Activated CD4-positive, alpha-beta T cell treated with anti-CD3 and anti-CD28 coated beads for 36 hours (primary cell): ENCODE measurements at regions not wholly inside any gene's neighbourhood (a gene's known extent, or its start where the extent isn't known, plus 50 kb on each side); places are given as distances from the start of the nearest gene placed in this dataset.
"Not testable (repeated sequence)": the region's sequence is repeated elsewhere in the genome, so short reads cannot be mapped to it uniquely, and the experiment has no call there.

Source experiments
- ATAC-seq: fragments of 200-7000 bp; cut with Tn5 transposase; one replicate; pipeline ENCODE4 v1.10.0; 2021; ENCODE audit warnings: mild to moderate bottlenecking, moderate library complexity
- CTCF ChIA-PET: fragments of 350-600 bp; sonication (Branson Sonifier 250); formaldehyde crosslinking; loops from one replicate; lab custom pipeline; 2021; ENCODE audit warnings: antibody characterized with exemption; lab: Charles Lee
- POLR2A ChIA-PET: fragments of 350-600 bp; sonication (Branson Sonifier 250); formaldehyde crosslinking; loops from one replicate; lab custom pipeline; 2021; ENCODE audit warnings: antibody characterized with exemption, inconsistent platforms; lab: Charles Lee
- DNase-seq: peaks from one replicate; pipeline ENCODE4 v3.0.0-alpha.2; 2020
- H3K27ac Mint-ChIP-seq: one replicate; pipeline ENCODE4 v1.8.0; 2021; ENCODE audit warnings: mixed read lengths
- H3K27me3 Mint-ChIP-seq: one replicate; pipeline ENCODE4 v1.8.0; 2021; ENCODE audit warnings: mixed read lengths
- H3K36me3 Mint-ChIP-seq: one replicate; pipeline ENCODE4 v1.8.0; 2021; ENCODE audit warnings: low read depth, mixed read lengths
- H3K4me1 Mint-ChIP-seq: one replicate; pipeline ENCODE4 v1.8.0; 2021; ENCODE audit warnings: mixed read lengths
- H3K4me3 Mint-ChIP-seq: one replicate; pipeline ENCODE4 v1.8.0; 2021; ENCODE audit warnings: mild to moderate bottlenecking, moderate library complexity, mixed read lengths
- H3K9me3 Mint-ChIP-seq: one replicate; pipeline ENCODE4 v1.8.0; 2021; ENCODE audit warnings: low read depth, mixed read lengths
- intact Hi-C, 2 experiments: fragments of 100-400 bp; cut with DNase I in 1 of 2; cut with micrococcal nuclease in 1 of 2; formaldehyde crosslinking; loops; one replicate each; pipeline versions ENCODE4 v1.14.2 to v1.15.1; 2022 to 2024; cut with DNase I, micrococcal nuclease

DNA sequence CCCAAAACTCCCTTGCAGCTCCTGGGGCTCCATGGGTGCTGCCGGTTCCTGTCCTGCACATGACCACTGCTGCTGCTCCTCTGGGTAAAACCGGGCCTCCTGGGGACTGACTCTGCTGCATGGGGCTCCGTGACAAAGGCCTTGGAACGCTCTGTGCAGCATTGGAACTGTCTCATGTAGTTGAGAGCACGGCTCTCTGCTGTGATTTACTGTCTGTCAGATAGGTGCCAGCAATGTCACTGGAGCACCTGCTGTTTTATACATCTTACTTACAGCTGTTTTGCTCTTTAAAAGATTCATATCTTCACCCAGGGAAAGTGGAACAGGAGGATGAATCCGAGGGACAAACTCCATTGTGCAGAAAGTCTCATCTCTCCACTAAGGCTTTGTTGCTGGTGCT is 138.1 kb downstream of the YIPF5 start:
- H3K4me3 Mint-ChIP-seq: no peak overlapping the region
- intact Hi-C loops: no loop called here
- no peaks in the 10 kb centered on the region for H3K9me3 Mint-ChIP-seq
- H3K36me3 Mint-ChIP-seq: no peaks in the 10 kb centered on the region
- POLR2A ChIA-PET: no interaction called here
- no peaks in the 10 kb centered on the region for H3K4me1 Mint-ChIP-seq
- ATAC-seq: no peak
- DNase-seq: no peak
- no peak overlapping the region for H3K27ac Mint-ChIP-seq
- peaks cover 15% of the 10 kb centered on the region for H3K27me3 Mint-ChIP-seq
- CTCF ChIA-PET: no interaction called here

DNA sequence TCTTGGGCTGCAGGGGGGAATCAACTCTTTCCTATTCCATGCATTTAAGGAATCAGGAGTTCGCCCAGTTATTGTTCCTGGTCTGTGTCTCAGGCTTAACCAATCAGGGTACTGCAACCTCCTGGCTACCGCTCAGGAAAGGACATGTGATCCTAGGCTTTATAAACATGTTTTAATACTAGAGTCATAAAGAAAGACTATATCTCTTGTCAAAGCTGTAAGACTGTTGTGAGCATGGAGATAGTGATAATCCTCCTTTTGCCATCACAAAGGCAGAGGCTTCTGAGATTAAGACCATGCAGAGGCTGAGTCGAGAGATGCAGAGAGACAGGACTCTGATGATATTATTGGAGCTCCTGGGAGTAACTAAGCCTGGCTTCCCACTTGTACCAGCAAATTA is 137.0 kb downstream of the YIPF5 start:
- ChIA-PET POLR2A (no interaction called here), CTCF (no interaction called here)
- Mint-ChIP-seq H3K27ac (no peak overlapping the region), H3K9me3 (no peaks in the 10 kb centered on the region), H3K4me3 (no peak overlapping the region), H3K4me1 (no peaks in the 10 kb centered on the region), H3K27me3 (peaks cover 15% of the 10 kb centered on the region), H3K36me3 (no peaks in the 10 kb centered on the region)
- no peak for DNase-seq
- no peak for ATAC-seq
- intact Hi-C loops: no loop called here

DNA sequence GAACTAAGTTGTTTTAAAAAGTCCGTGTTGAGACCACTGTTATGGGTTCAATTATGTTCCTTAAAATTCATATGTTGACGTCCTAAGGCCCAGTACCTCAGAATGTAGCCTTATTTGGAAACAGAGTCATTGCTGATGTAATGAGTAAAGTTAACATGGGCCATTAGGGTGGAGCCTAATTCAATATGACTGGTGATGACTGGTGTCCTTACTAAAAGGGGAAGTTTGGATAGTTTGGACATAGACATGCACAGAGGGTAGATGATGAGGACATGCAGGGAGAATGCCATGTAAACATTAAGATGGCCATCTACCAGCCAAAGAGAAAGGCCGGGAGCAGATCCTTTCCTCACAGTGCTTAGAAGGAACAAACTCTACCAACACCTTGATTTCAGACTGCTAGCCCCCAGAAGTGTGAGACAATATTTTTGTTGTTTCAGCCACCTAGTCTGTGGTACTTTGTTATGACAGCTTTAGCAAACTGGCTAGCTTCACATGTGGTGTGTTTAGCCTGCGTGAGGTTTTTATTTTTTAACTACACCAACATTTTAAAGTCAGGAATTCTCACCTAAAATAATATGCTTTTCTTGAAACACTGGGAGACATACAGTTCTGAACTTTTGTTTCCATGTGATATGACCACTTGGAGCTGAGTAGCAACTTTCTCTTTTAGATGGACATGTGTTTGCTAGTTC is 135.3 kb downstream of the YIPF5 start:
- intact Hi-C loops: no loop called here
- no peaks in the 10 kb centered on the region for H3K9me3 Mint-ChIP-seq
- ChIA-PET CTCF (no interaction called here), POLR2A (no interaction called here)
- H3K4me3 Mint-ChIP-seq: no peak overlapping the region
- H3K4me1 Mint-ChIP-seq: no peaks in the 10 kb centered on the region
- no peaks in the 10 kb centered on the region for H3K36me3 Mint-ChIP-seq
- peaks cover 15% of the 10 kb centered on the region for H3K27me3 Mint-ChIP-seq
- DNase-seq (no peak), ATAC-seq (no peak)
- H3K27ac Mint-ChIP-seq: no peak overlapping the region

DNA sequence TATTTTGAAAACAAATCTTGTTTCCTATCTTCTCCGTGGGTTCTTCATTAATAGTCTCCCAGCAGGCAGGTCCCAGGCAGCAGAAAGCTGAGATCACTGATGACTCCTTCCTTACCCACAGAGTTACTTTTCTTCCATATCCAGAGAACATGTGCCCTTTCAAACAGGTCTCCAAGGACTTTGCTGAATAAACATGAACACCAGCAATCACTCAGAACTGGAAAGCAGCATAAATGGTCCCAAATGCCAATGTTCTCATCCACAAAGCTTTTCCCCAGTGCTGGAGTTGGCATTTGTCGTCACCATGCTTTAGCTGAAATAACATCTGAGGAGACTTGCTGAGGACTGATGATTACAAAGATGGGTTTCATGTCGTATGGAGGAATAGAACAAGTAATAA is 134.0 kb downstream of the YIPF5 start:
- ChIA-PET CTCF (no interaction called here), POLR2A (no interaction called here)
- no peaks in the 10 kb centered on the region for H3K36me3 Mint-ChIP-seq
- H3K27ac Mint-ChIP-seq: no peak overlapping the region
- no peak for ATAC-seq
- H3K9me3 Mint-ChIP-seq: no peaks in the 10 kb centered on the region
- DNase-seq: no peak
- no peak overlapping the region for H3K4me3 Mint-ChIP-seq
- no peaks in the 10 kb centered on the region for H3K4me1 Mint-ChIP-seq
- intact Hi-C loops: no loop called here
- peaks cover 18% of the 10 kb centered on the region for H3K27me3 Mint-ChIP-seq

DNA sequence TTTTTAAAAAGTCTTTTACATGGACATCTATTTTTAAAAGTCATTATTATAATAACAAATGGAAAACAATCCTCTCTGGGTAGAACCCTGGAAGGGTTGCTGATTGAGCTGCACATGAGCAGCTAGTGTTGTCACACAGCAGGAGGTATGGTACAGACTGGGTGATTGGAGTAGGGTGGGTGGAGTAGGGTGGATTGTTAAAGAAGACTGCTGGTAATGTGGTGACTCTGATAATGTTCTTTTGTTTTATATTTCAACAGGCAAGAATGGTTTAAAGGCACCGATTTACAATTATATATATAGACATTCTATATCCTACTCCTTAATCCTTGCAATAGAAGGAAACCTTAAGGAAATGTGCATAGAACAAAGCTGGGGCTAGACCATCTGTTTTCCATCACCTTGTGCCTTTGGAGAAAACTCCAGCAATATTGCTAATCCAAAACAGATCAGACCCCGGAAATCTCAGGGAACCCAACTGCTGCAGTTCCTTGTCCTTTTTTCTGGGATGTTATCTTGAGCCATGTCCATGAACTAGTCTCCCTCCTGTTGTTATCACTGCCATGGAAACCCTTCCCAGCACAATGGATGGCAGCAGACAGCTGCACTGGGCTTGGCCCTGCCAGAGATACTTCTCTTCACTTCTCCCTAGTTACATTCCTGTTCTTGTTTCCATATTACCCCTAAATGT is 129.7 kb downstream of the YIPF5 start:
- Mint-ChIP-seq H3K36me3 (no peaks in the 10 kb centered on the region), H3K9me3 (no peaks in the 10 kb centered on the region), H3K4me3 (no peak overlapping the region), H3K4me1 (no peaks in the 10 kb centered on the region), H3K27me3 (peaks cover 11% of the 10 kb centered on the region), H3K27ac (no peak overlapping the region)
- DNase-seq (no peak), ATAC-seq (no peak)
- ChIA-PET CTCF (interaction anchor here (0.6 kb wide), 1 partner anchor 55 kb away, joined by 3 read pairs; no protein-coding TSS in a partner anchor), POLR2A (no interaction called here)
- intact Hi-C loops: no loop called here

DNA sequence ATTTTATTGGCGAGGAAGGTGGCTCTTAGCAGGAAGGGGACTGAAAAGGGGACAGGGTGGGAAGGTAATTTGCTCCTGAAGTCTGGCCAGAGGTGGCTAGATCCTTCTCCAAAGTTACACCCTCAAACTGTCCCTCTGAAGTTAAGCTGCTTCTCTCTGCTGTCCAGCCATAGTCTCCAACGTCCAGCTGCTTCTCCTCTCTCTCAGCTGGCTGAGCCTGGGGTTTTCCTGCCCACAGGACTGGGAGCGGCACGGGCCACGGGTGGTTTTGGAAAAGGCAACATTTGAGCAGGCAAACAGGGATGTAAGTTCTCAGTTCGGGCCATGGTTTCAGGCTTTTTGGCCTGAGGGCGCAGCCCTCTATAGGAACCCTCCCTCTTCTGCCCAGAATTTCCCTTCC is 128.3 kb downstream of the YIPF5 start:
- no peaks in the 10 kb centered on the region for H3K4me1 Mint-ChIP-seq
- ATAC-seq (no peak), DNase-seq (no peak)
- peaks cover 5% of the 10 kb centered on the region for H3K27me3 Mint-ChIP-seq
- intact Hi-C loops: no loop called here
- no peak overlapping the region for H3K4me3 Mint-ChIP-seq
- H3K36me3 Mint-ChIP-seq: no peaks in the 10 kb centered on the region
- no peak overlapping the region for H3K27ac Mint-ChIP-seq
- CTCF ChIA-PET: no interaction called here
- no peaks in the 10 kb centered on the region for H3K9me3 Mint-ChIP-seq
- POLR2A ChIA-PET: no interaction called here

DNA sequence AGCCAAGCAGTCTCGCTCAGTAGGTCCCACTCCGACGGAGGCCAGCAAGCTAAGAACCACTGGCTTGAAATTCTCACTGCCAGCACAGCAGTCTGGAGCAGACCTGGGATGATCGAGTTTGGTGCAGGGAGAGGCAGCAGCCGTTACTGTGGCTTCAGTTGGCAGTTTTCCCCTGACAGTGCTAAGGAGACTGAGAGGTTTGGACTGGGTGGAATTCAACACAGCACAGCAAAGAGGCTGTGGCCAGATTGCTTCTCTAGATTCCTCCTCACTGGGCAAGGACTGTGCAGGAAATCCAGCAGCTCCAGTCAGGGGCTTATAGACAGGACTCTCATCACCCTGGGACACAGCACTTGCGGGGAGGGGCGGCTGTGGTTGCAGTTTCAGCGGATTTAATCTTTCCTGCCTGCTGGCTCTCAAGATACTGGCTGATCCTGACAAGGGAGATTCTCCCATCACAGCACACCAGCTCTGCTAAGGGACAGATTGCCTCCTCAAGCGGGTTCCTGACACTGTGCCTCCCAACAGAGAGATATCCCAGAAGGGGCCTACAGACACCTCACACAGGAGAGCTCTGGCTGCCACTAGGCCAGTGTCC is 122.1 kb downstream of the YIPF5 start:
- CTCF ChIA-PET: interaction anchor here (0.6 kb wide), 1 partner anchor 266 kb away, joined by 3 read pairs; no protein-coding TSS in a partner anchor
- Mint-ChIP-seq H3K4me3 (no peak overlapping the region), H3K27me3 (peaks cover 7% of the 10 kb centered on the region), H3K9me3 (no peaks in the 10 kb centered on the region), H3K4me1 (no peaks in the 10 kb centered on the region), H3K36me3 (no peaks in the 10 kb centered on the region), H3K27ac (no peak overlapping the region)
- intact Hi-C loops: no loop called here
- DNase-seq (no peak), ATAC-seq (no peak)
- POLR2A ChIA-PET: no interaction called here

DNA sequence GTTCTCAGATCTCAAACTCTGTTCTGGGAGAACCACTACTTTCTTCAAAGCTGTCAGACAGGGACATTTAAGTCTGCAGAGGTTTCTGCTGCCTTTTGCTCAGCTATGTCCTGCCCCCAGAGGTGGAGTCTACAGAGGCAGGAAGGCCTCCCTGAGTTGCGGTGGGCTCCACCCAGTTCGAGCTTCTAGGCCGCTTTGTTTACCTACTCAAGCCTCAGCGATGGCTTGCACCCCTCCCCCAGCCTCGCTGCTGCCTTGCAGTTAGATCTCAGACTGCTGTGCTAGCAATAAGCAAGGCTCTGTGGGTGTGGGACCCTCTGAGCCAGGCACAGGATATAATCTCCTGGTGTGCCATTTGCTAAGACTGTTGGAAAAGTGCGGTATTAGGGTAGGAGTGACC is 115.1 kb downstream of the YIPF5 start:
- H3K36me3 Mint-ChIP-seq, CTCF ChIA-PET, POLR2A ChIA-PET, H3K27ac Mint-ChIP-seq, H3K4me1 Mint-ChIP-seq, intact Hi-C loops, DNase-seq, H3K9me3 Mint-ChIP-seq, H3K4me3 Mint-ChIP-seq, ATAC-seq: not testable (repeated sequence)
- H3K27me3 Mint-ChIP-seq: peaks cover 18% of the 10 kb centered on the region

DNA sequence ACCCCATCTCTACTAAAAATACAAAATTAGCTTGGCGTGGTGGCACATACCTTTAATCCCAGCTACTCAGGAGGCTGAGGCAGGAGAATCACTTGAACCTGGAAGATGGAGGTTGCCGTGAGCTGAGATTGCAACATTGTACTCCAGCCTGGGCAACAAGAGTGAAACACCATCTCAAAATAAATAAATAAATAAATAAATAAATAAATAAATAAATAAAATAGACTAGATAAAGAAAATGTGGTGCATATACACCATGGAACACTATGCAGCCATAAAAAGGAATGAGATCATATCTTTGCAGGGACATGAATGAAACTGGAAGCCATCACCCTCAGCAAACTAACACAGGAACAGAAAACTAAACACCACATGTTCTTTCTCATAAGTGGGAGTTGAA is 110.4 kb downstream of the YIPF5 start:
- H3K4me1 Mint-ChIP-seq, POLR2A ChIA-PET, H3K36me3 Mint-ChIP-seq, H3K9me3 Mint-ChIP-seq, H3K27ac Mint-ChIP-seq, DNase-seq, intact Hi-C loops, H3K4me3 Mint-ChIP-seq, ATAC-seq: not testable (repeated sequence)
- H3K27me3 Mint-ChIP-seq: peaks cover 11% of the 10 kb centered on the region
- CTCF ChIA-PET: interaction anchor here (0.6 kb wide), 1 partner anchor 8 kb away, joined by 3 read pairs; no protein-coding TSS in a partner anchor

DNA sequence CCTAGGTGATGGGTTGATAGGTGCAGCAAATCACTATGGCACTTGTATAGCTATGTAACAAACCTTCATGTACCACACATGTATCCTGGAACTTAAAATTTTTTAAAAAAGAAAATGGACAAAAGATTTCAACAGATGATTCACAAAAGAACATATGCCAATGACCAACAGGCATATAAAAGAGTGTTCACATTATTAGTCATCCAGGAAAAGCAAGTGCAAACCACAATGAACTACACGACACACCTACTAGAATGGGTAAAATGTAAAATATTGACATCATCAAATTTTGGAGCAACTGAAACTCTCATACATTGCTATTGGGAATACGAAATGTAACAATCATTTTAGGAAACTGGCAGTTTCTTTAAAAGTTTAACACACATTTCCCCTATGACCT is 109.9 kb downstream of the YIPF5 start:
- no peak overlapping the region for H3K27ac Mint-ChIP-seq
- CTCF ChIA-PET: no interaction called here
- POLR2A ChIA-PET: no interaction called here
- H3K4me3 Mint-ChIP-seq: no peak overlapping the region
- peaks cover 9% of the 10 kb centered on the region for H3K9me3 Mint-ChIP-seq
- peaks cover 11% of the 10 kb centered on the region for H3K27me3 Mint-ChIP-seq
- ATAC-seq: no peak
- no peak for DNase-seq
- intact Hi-C loops: no loop called here
- H3K4me1 Mint-ChIP-seq: no peaks in the 10 kb centered on the region
- H3K36me3 Mint-ChIP-seq: no peaks in the 10 kb centered on the region

DNA sequence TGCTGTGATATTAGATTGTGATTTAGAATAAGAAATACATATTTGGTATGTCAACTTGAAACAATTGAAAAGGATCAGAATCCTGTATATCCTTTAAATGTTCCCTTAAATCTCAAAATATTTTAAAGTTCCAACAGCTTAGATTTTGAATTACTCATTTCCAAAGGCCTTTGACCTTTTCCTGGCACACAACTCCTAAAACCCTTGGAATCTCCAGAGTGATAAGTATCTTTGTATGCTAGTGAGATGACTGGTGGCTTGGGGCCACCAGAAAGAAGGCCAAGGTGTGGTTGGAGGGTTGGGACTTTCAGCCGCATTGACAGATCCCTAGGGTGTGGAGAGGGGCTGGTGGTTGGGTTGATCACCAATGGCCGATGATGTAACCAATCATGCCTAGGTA is 104.7 kb downstream of the YIPF5 start:
- no peak overlapping the region for H3K27ac Mint-ChIP-seq
- ChIA-PET POLR2A (no interaction called here), CTCF (no interaction called here)
- no peak for DNase-seq
- intact Hi-C loops: no loop called here
- H3K4me1 Mint-ChIP-seq: no peaks in the 10 kb centered on the region
- ATAC-seq: no peak
- no peak overlapping the region for H3K4me3 Mint-ChIP-seq
- H3K36me3 Mint-ChIP-seq: no peaks in the 10 kb centered on the region
- H3K27me3 Mint-ChIP-seq: no peaks in the 10 kb centered on the region
- H3K9me3 Mint-ChIP-seq: peaks cover 1% of the 10 kb centered on the region

DNA sequence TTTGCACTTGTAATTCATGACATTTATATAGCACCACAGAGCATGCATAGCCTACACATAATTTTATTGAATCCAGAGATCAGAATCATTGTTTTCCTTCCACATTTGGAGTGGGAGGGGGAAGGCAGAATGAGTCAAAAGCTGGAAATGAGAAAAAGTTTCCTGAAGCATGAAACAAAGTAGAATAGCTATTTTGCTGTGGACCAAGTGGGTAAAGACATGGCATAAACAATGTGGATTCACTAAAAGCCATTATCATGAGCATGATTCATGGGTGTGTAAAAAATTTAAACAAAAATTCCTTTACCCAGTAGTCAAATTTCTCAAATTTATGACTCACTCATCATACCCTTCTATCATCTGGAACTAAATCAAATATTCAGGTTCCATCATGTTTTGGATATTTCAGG is 97.9 kb downstream of the YIPF5 start:
- Mint-ChIP-seq H3K36me3 (no peaks in the 10 kb centered on the region), H3K4me1 (no peaks in the 10 kb centered on the region), H3K9me3 (peaks cover 3% of the 10 kb centered on the region), H3K27ac (no peak overlapping the region), H3K4me3 (no peak overlapping the region), H3K27me3 (peaks cover 4% of the 10 kb centered on the region)
- POLR2A ChIA-PET: no interaction called here
- CTCF ChIA-PET: no interaction called here
- no peak for ATAC-seq
- intact Hi-C loops: no loop called here
- DNase-seq: no peak
